ENCODE measurements at regions not wholly inside any gene's neighbourhood (a gene's known extent, or its start where the extent isn't known, plus 50 kb on each side); places are given as distances from the start of the nearest gene placed in this dataset.

DNA sequence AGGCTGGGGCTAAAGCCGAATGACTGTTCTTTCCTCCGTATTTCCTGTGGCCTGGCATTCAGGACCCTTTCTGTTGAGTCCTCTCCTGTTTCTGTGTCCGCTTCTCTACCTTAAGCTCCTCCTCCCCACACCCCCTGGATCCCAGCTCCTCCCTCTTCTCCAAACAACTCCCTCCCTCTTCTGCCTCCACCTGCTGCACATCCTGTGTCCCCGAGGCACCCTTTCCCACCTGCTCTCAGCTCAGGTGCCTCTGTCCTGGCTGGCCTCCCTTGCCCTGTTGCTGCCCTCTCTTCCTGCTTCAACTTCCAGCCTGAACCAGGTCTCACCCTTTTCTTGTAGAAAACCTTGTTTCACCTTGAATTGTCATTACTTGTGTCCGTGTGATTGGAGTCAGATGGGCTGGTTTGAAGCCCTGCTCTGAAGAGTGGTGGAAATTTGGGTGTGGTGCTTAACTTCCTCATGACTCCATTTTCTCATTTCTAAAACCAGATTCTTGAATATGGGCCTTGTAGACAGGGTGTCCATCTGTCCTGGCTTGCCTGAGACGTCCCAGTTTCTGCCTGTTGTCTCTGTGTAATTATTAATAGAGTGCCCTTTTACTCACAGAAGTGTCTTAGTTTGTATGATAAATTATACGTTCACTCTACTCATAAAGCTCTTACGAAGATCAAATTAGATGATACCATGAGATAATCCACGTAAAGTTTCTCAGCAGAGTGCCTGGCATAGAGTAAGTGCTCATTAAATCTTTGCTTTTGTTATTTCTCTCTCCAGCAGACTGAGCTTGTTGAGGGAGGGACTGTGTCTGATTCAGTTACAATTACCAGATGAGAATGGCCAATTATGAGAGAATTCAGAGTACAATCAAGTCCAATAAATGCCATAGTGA lies 58.9 kb upstream of the TRABD2B start:
- no peak for DNase-seq (ENCODE audit: low read depth in 2 of 2)

DNA sequence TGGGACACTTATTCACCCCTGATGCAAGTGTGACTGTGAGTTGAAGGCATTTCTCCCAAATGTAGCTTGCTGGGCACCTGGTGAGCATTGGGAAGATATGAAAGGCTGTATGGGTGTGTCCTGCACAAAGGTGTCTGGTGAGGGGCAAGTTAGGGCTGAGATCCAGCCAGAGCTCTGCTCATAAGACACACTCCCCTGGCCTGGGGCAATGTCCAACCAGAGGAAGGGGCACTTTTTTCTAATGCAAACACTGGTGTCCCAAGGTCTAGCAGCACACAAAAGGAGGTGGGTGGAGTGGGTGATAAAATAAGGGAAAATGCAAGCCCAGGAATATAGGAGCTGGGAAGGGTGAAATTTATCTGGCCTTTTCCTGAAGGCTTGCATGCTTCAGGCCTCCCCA lies 57.0 kb upstream of the TRABD2B start:
- DNase-seq (ENCODE audit: low read depth in 2 of 2), result no peak

DNA sequence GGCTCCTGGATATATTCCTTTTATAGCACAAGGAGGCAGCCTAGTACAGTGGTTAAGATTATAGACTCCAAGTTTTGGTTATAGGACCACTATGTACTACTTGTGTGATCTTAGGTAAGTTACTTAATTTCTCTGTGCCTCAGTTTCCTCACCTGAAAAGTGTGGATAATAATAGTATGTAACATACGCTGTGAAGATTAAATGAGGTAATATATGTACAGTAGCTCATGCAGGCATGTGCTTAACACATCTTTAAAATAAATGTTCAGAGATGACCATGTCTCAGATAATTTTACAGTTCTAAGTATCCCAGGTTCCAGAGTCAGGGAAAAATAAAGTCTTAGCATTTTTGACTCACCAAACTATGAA lies 55.7 kb upstream of the TRABD2B start:
- no peak for DNase-seq (ENCODE audit: low read depth in 2 of 2)

GRCh38 chr1:48051466-48052126 lies 54.4 kb upstream of the TRABD2B start:
- no peak for DNase-seq (ENCODE audit: low read depth in 2 of 2)

- DNase-seq (ENCODE audit: low read depth in 2 of 2), result no peak
Observed at GRCh38 chr1:48049823-48050535, 52.8 kb upstream of the TRABD2B start.

DNA sequence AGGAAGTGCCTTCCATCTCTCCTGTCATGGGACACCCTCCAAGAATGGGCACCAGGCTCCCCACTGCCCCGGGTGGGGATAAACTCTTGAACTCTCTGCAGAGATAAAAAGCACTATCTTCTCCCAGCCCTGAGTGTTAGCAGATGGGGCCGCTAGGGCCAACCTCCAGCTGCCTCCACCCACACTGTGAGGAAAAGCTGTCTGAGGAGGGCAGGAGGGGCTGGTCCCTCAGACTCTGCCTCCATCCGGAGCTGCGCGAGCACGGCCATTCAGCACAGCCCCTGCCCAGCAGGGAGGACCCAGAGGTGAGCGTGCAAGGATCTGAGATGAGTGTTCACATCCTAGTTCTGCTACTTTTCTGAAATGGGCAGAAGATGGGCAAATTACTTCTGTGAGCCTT lies 51.8 kb upstream of the TRABD2B start:
- no peak for DNase-seq (ENCODE audit: low read depth in 2 of 2)

DNA sequence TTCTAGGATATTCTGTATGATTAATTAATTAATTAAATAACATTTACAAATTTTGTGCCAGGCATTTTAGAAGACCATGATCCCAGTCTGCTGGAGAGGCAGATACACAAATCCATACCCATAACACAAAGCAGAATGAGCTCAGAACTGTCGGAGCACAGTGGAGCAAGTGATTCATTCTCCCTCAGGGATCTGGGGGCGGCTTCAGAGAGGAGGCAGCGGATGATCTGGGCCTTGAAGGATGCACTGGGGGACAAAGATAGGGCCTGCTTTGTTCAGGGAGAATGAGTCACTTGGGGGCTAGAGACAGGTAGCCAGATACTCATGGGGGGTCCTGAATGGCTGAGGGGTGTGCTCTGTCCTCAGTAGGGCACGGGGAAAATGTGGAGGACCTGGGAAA lies 50.9 kb upstream of the TRABD2B start:
- DNase-seq (ENCODE audit: low read depth in 2 of 2), result peak in 1 of 2 donors; percentile 4

DNA sequence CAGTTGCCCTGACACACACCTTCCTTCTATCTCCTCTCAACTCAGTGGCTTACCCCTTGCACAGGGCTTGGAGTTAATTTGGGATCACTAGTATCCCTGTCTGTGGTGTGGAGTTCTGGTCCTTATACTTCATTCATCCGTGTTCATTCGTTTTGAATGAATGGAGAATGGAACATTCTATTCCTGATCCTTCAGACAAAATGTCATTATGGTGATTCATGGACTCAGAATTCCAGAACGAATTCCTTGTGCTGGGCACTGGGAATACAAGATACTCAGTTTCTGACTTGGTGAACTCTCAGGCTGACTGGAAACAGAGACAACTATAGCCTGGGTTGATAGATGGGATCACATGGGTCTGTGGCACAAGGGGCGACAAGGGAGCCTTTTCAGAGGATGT lies 49.9 kb upstream of the TRABD2B start:
- DNase-seq (ENCODE audit: low read depth in 2 of 2), result no peak
